Psoas muscle (tissue), 7 donors: ENCODE measurements at regions not wholly inside any gene's neighbourhood (a gene's known extent, or its start where the extent isn't known, plus 50 kb on each side); places are given as distances from the start of the nearest gene placed in this dataset.
"Not testable (repeated sequence)": the region's sequence is repeated elsewhere in the genome, so short reads cannot be mapped to it uniquely, and the experiment has no call there.

Source experiments
- ATAC-seq, 4 donors: fragments of 200-7000 bp; cut with Tn5 transposase; one replicate each; pipeline ENCODE4 v1.9.1; 2020; ENCODE audit warnings: moderate library complexity in 3 of 4, mild to moderate bottlenecking in 2 of 4
- DNase-seq, 2 donors: peaks; one replicate each; pipeline ENCODE4 v3.0.0-alpha.2; 2020
- H3K27ac ChIP-seq: fragments of 200-600 bp; one replicate; pipeline ENCODE4 v1.8.0; 2022
- H3K27me3 ChIP-seq, 3 donors: fragments of 200-600 bp in 1 of 3; one replicate each; pipeline versions ENCODE4 v1.6.1 to v1.8.0; 2013 to 2022; ENCODE audit warnings: low read length in 2 of 3, mild to moderate bottlenecking in 2 of 3, moderate library complexity in 1 of 3; ENCODE audit not compliant: insufficient read depth in 3 of 3
- H3K36me3 ChIP-seq, 2 donors: fragments of 200-600 bp in 1 of 2; one replicate each; pipeline versions ENCODE4 v1.6.1 to v1.8.0; 2013 to 2022; ENCODE audit warnings: low read depth in 1 of 2, mild to moderate bottlenecking in 1 of 2, moderate library complexity in 1 of 2; ENCODE audit not compliant: insufficient read depth in 1 of 2
- H3K4me1 ChIP-seq: fragments of 200-600 bp; one replicate; pipeline ENCODE4 v1.8.0; 2022
- H3K4me3 ChIP-seq: fragments of 200-600 bp; one replicate; pipeline ENCODE4 v1.8.0; 2022; ENCODE audit warnings: mild to moderate bottlenecking
- H3K9me3 ChIP-seq: fragments of 200-600 bp; one replicate; pipeline ENCODE4 v1.8.0; 2022
- WGBS, 3 donors: extraction: QIAGEN DNeasy Blood & Tissue Kit; methylation state at CpG; one replicate each; pipeline versions ENCODE4 v1.1.6 to v1.1.7; 2013; 5-methylcytosine and 5-hydroxymethylcytosine counted together
- intact Hi-C, 2 donors: fragments of 100-400 bp; cut with DNase I; formaldehyde crosslinking; loops; one replicate each; pipeline versions ENCODE4 v1.11.0 to v1.14.2; 2022
- TF ChIP-seq, protein P1 (sequence below): fragments of 200-600 bp; IDR thresholded peaks from one replicate; pipeline ENCODE4 v1.8.0; 2022; ENCODE audit warnings: antibody characterized with exemption
- donor health status: healthy with polysubstance abuse.
- donor health status: DM: no; HTN: no; CAD: no; lungs with moderate emphysema.
- donor health status: Bipolar disorder and iron deficiency.
- donor health status: healthy.
- donor health status: DM: yes; HTN: yes; CAD: no.
- donor health status: DM: no; HTN: no; CAD: no.
- donor health status: DM: yes; HTN: yes; CAD: no.

DNA sequence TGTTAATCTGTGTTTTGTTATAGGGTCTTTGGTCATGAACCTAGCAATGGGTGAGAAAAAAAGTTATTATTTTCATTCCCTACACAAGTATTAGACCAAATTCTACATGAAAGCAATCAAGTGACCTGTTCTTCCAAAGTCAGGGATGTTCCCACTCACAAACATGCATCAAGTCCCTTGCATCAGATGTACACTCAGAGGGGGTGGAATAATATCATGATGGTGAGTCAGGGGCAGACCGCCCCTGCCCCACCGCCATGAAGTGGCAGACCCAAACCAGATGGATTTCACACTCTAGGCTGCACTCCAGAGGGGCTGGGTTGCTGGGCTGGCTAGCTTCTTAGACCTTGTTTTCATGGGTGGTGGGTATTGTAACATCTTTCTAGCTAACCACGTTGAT, 91.4 kb downstream of the ACAA2 start:
- 64 to 74% (median 67%) methylated on average over 3 of the region's 3 CpGs for WGBS, 3 donors
- no peaks in the 10 kb centered on the region for H3K4me1 ChIP-seq
- no peak overlapping the region for H3K4me3 ChIP-seq
- H3K36me3 ChIP-seq = no peaks in the 10 kb centered on the region
- TF ChIP-seq, protein P1, sequence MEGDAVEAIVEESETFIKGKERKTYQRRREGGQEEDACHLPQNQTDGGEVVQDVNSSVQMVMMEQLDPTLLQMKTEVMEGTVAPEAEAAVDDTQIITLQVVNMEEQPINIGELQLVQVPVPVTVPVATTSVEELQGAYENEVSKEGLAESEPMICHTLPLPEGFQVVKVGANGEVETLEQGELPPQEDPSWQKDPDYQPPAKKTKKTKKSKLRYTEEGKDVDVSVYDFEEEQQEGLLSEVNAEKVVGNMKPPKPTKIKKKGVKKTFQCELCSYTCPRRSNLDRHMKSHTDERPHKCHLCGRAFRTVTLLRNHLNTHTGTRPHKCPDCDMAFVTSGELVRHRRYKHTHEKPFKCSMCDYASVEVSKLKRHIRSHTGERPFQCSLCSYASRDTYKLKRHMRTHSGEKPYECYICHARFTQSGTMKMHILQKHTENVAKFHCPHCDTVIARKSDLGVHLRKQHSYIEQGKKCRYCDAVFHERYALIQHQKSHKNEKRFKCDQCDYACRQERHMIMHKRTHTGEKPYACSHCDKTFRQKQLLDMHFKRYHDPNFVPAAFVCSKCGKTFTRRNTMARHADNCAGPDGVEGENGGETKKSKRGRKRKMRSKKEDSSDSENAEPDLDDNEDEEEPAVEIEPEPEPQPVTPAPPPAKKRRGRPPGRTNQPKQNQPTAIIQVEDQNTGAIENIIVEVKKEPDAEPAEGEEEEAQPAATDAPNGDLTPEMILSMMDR = no peak
- H3K27ac ChIP-seq = no peak overlapping the region
- no peak for ATAC-seq
- no peaks in the 10 kb centered on the region for H3K9me3 ChIP-seq
- DNase-seq = no peak
- intact Hi-C loops = loop anchor here in 1 of 2 donors (10.0 kb wide), 1 partner anchor 117 kb away; no protein-coding TSS in a partner anchor
- H3K27me3 ChIP-seq = no peaks in the 10 kb centered on the region

DNA sequence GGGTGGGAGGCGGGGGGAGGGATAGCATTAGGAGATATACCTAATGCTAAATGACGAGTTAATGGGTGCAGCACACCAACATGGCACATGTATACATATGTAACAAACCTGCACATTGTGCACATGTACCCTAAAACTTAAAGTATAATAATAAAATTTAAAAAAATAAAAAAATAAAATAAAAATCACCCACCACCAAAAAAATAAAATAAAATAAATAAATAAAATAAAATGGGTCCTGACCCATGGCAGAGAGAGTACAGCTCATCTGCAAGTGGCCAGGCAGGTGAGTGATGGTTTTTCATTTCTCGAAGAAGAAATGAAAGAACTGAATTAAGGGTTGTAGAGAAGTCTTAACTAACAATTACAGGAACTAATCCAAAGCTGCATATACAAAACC, 92.4 kb downstream of the ACAA2 start:
- not testable (repeated sequence) for ATAC-seq, H3K27me3 ChIP-seq, H3K9me3 ChIP-seq, H3K27ac ChIP-seq, H3K36me3 ChIP-seq, H3K4me1 ChIP-seq, H3K4me3 ChIP-seq, DNase-seq
- intact Hi-C loops = loop anchor here in 1 of 2 donors (10.0 kb wide), 1 partner anchor 116 kb away; no protein-coding TSS in a partner anchor
- WGBS, 3 donors = 90 to 98% (median 97%) methylated on average over 2 to 3 of the region's 3 CpGs

DNA sequence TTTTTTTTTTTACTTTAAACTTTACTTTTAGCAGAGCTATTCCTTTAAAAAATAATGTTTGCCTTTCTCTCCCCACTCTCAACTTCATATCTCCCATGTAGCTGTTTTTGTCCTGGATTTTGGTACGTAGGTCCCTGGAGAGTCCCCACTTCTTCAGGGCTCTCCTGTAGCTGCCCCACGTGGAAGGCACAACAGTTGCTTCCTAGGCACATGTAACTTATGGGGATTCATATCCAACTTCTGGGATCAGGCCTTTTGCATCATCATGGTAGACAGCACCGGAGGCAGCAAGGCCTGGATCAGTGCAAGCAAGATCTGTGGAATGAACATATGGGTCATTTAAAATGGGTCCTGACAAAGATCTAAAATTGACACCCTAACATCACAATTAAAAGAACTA, 95.7 kb downstream of the ACAA2 start:
- intact Hi-C loops = no loop called here
- Histone ChIP-seq H3K27me3 (no peaks in the 10 kb centered on the region), H3K4me3 (no peak overlapping the region), H3K27ac (no peak overlapping the region), H3K4me1 (no peaks in the 10 kb centered on the region), H3K9me3 (no peaks in the 10 kb centered on the region), H3K36me3 (no peaks in the 10 kb centered on the region)
- WGBS, 3 donors = 81 to 84% (median 82%) methylated on average over 3 of the region's 3 CpGs
- DNase-seq = no peak
- TF ChIP-seq, protein P1 = no peak
- ATAC-seq = no peak

DNA sequence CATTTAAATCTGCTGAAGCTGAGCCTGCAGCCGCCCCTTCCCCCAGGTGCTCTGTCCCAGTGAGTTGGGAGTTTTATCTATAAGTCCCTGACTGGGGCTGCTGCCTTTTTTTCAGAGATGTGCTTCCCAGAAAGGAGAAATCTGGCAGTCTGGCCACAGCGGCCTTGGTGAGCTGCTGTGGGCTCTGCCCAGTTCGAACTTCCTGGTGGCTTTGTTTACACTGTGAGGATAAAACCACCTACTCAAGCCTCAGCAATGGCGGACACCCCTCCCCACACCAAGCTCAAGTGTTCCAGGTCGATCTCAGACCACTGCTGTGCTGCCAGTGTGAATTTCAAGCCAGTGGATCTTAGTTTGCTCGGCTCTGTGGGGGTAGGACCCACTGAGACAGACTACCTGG, 97.3 kb downstream of the ACAA2 start:
- H3K4me3 ChIP-seq = no peak overlapping the region
- no peak for ATAC-seq
- intact Hi-C loops = no loop called here
- H3K27me3 ChIP-seq = no peaks in the 10 kb centered on the region
- H3K4me1 ChIP-seq = no peaks in the 10 kb centered on the region
- TF ChIP-seq, protein P1 = no peak
- H3K27ac ChIP-seq = no peak overlapping the region
- 74 to 84% (median 78%) methylated on average over 6 of the region's 6 CpGs for WGBS, 3 donors
- H3K36me3 ChIP-seq = no peaks in the 10 kb centered on the region
- H3K9me3 ChIP-seq = no peaks in the 10 kb centered on the region
- no peak for DNase-seq

DNA sequence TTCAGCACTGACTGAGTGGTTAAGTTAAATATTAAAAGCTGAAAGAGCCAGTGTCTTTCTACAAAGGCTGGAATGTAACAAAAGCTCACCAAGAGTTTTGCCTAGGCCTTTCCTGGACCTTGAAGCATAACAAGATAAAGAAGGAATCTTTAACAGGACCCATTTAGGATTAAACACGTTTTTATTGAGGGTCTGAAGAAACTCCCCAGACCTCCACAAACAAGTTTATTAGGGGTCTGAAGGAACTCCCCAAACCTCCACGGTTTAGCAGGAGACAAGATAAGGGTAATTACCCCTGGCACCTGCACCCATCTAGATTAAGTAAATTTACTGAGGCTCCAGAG, 104.0 kb downstream of the ACAA2 start:
- Histone ChIP-seq H3K4me1 (no peaks in the 10 kb centered on the region), H3K27me3 (no peaks in the 10 kb centered on the region), H3K9me3 (no peaks in the 10 kb centered on the region), H3K4me3 (no peak overlapping the region), H3K27ac (no peak overlapping the region), H3K36me3 (no peaks in the 10 kb centered on the region)
- 48 to 64% (median 63%) methylated on average over 2 of the region's 2 CpGs for WGBS, 3 donors
- TF ChIP-seq, protein P1 = no peak
- DNase-seq = no peak
- intact Hi-C loops = no loop called here
- ATAC-seq = no peak
